ENCODE measurements at regions not wholly inside any gene's neighbourhood (a gene's known extent, or its start where the extent isn't known, plus 50 kb on each side); places are given as distances from the start of the nearest gene placed in this dataset.

GRCh38 chr18:37662099-37662498, 96.5 kb upstream of the CELF4 start:
- no peak for DNase-seq

- no peak for DNase-seq
These were observed 95.9 kb upstream of the CELF4 start for GRCh38 chr18:37661478-37661877.

- DNase-seq = no peak
These were observed 95.5 kb upstream of the CELF4 start for GRCh38 chr18:37661061-37661460.

- DNase-seq = no peak
These were observed 95.1 kb upstream of the CELF4 start for GRCh38 chr18:37660658-37661057.

- DNase-seq = no peak
These were observed 94.3 kb upstream of the CELF4 start for GRCh38 chr18:37659906-37660305.

- DNase-seq = no peak
These were observed 93.3 kb upstream of the CELF4 start for GRCh38 chr18:37658894-37659293.

- DNase-seq = no peak
These were observed 91.9 kb upstream of the CELF4 start for GRCh38 chr18:37657493-37657892.

GRCh38 chr18:37654731-37655369, 89.3 kb upstream of the CELF4 start:
- DNase-seq = no peak

- no peak for DNase-seq
These were observed 88.4 kb upstream of the CELF4 start for GRCh38 chr18:37654034-37654433.

GRCh38 chr18:37653618-37654017, 88.0 kb upstream of the CELF4 start:
- DNase-seq = no peak

- DNase-seq = no peak
These were observed 84.3 kb upstream of the CELF4 start for GRCh38 chr18:37649930-37650329.

GRCh38 chr18:37649416-37649815, 83.8 kb upstream of the CELF4 start:
- no peak for DNase-seq

- DNase-seq = no peak
These were observed 76.0 kb upstream of the CELF4 start for GRCh38 chr18:37641573-37641972.

GRCh38 chr18:37640504-37640903, 74.9 kb upstream of the CELF4 start:
- DNase-seq = no peak

GRCh38 chr18:37639846-37640245, 74.2 kb upstream of the CELF4 start:
- DNase-seq = no peak

- no peak for DNase-seq
These were observed 71.9 kb upstream of the CELF4 start for GRCh38 chr18:37637478-37637850.

GRCh38 chr18:37636831-37637477, 71.4 kb upstream of the CELF4 start:
- DNase-seq = no peak

GRCh38 chr18:37634516-37634915, 68.9 kb upstream of the CELF4 start:
- DNase-seq = no peak

GRCh38 chr18:37631422-37631821, 65.8 kb upstream of the CELF4 start:
- DNase-seq = no peak

- no peak for DNase-seq
These were observed 64.7 kb upstream of the CELF4 start for GRCh38 chr18:37630334-37630733.

GRCh38 chr18:37628470-37629220, 63.0 kb upstream of the CELF4 start:
- DNase-seq = no peak

- no peak for DNase-seq
These were observed 58.7 kb upstream of the CELF4 start for GRCh38 chr18:37624318-37624717.

GRCh38 chr18:37619964-37620363, 54.4 kb upstream of the CELF4 start:
- no peak for DNase-seq

GRCh38 chr18:37617623-37618022, 52.0 kb upstream of the CELF4 start:
- DNase-seq = no peak
